WI38 (cell line): ENCODE measurements at regions not wholly inside any gene's neighbourhood (a gene's known extent, or its start where the extent isn't known, plus 50 kb on each side); places are given as distances from the start of the nearest gene placed in this dataset.

ENCODE experiments used
- H3K4me3 ChIP-seq: 2 replicates; pipeline ENCODE4 v1.5.1; 2011; ENCODE audit warnings: low read depth, mild to moderate bottlenecking, control low read depth, low read length
- TF ChIP-seq, protein P1 (sequence below): IDR thresholded peaks from 2 replicates; pipeline ENCODE4 v1.5.1; 2012; ENCODE audit warnings: low read depth, mild to moderate bottlenecking, control low read depth, low read length

DNA sequence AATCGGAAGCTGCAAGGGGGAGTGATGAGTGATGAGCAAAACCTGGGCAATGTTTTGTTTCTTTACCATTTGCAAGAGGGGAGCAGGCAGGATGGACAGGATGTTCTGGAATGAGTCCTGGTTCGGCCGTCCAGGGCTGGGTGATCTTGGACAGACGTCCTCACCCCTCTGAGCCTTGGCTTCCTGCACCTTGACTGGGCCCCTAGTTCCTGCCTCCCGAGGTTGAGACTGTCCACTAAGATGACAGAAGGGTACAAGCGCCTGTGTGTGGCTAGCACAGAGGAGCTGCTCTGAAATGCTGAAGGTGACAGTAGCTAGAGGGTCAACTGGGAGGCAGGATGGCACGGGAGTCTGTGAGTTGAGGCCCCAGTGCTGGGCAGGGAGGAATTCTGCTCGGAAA, 306.2 kb downstream of the MN1 start:
- TF ChIP-seq, protein P1, sequence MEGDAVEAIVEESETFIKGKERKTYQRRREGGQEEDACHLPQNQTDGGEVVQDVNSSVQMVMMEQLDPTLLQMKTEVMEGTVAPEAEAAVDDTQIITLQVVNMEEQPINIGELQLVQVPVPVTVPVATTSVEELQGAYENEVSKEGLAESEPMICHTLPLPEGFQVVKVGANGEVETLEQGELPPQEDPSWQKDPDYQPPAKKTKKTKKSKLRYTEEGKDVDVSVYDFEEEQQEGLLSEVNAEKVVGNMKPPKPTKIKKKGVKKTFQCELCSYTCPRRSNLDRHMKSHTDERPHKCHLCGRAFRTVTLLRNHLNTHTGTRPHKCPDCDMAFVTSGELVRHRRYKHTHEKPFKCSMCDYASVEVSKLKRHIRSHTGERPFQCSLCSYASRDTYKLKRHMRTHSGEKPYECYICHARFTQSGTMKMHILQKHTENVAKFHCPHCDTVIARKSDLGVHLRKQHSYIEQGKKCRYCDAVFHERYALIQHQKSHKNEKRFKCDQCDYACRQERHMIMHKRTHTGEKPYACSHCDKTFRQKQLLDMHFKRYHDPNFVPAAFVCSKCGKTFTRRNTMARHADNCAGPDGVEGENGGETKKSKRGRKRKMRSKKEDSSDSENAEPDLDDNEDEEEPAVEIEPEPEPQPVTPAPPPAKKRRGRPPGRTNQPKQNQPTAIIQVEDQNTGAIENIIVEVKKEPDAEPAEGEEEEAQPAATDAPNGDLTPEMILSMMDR, result no peak

DNA sequence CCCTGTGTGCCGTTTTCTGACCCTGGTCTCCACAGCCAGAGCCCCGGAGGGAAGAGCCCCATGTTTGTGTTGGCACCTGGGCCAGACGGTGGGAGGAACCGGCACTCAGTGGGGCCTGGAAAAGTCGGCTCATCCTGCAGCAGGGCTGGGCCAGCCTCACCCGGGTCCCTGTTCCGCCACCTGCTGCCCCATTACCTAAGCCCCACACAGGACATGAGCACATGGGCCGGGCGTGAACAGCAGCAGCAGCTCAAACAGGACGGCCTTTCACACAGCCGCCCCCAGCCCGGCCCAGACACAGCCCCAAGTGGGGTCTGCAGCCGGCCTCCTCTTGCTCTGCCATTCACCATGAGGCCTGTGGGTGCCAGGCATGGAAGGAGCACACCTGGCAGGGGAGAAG, 302.4 kb downstream of the MN1 start:
- TF ChIP-seq, protein P1, result no peak
- H3K4me3 ChIP-seq, result no peak overlapping the region

More for the DNA sequence above, 306.2 kb downstream of the MN1 start:
- H3K4me3 ChIP-seq, result no peak overlapping the region

DNA sequence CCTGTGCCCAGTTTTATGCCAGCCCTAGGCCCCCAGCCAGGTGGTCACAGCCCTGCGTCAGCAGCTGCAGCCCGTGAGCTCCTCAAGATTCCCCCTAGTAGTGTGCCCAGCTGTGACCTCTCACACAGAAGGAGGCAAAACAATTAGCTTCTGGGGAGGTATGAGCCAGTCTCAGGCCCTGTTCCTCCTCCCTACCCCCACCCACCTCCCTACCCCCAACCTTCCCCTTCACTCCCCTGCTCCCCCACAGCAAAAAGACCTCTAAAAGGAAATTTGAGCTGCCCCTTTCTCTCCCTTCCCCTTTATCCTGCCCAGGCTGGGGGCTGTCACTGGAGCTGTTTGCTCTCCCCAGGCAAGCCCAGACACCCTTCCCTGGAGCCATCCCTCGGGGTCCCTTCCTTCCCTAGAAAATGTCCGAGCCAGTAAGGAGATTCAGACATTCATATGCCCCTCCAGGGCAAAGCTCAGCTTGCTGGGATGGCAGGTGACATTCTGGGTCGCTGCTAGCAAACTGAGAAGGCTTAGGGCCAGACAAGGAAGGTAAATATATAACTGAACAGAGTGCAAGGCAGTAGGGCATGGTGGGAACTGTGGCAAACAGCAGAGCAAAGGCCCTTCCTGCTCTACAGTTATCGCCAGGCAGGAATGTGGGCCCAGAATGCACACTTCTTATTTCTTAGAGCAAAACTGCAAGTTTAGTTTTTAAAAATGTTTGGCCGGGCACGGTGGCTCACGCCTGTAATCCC, 300.2 kb downstream of the MN1 start:
- H3K4me3 ChIP-seq, result no peak overlapping the region
- TF ChIP-seq, protein P1, result no peak

DNA sequence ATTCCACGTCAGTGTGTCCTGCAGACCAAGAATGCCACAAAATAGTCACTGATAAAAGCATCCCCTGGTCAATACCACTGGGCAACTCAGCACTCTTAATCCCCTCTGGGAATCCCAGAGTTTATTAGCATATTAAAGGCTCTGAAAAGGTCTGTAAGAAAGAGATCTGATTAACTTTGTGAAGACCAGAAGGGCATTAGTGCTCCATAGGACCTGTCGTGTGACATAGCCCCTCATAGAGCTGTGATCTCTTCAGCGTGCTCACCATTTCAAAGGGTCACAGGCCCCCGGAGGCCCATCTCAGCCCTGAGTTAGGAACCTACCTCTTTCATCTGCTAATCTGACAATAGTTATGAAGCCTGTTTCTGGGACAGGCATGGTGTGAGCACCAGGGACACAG, 299.2 kb downstream of the MN1 start:
- H3K4me3 ChIP-seq, result no peak overlapping the region
- TF ChIP-seq, protein P1, result no peak

DNA sequence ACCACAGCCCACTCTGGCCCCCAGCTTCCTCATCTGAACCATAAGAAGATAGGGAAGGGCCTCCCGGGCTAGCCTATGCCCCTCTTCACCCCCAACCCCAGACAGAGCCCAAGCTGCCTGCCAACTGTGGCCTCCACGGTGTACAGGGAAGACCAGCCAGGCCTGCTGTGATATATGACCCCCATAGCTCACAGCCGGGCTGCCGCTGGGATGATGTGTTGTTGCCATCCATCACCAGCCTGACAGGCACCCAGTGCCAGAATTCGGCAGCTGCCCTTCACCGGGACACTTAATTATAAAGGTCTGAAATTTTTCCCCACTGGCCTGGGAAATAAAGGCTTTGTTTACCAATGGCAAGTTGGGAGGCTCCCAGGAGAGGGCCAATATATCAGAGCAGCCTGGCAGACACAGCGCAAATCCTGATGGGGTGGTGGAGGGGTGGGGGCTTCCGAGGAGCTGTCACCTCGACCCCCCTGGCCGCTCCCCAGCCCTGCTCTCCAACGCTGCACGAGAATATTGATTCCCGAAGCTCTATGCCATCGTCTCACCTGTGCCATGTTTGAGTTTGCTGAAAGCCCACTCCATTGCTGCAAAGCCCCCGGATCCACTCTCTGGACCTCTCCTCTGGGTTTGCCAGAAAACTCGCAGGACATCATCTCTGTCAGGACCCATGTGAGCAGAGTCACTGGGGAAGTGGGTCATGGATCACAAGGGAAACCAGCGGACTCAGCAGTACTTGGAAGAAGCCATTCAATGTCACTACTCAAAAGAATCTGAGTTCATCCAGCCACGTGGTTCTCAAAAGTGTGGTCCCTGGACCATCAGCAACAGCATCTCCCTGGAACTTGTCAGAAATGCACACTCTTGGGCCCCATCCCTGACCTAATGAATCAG, 296.9 kb downstream of the MN1 start:
- TF ChIP-seq, protein P1, result no peak
- no peak overlapping the region for H3K4me3 ChIP-seq

DNA sequence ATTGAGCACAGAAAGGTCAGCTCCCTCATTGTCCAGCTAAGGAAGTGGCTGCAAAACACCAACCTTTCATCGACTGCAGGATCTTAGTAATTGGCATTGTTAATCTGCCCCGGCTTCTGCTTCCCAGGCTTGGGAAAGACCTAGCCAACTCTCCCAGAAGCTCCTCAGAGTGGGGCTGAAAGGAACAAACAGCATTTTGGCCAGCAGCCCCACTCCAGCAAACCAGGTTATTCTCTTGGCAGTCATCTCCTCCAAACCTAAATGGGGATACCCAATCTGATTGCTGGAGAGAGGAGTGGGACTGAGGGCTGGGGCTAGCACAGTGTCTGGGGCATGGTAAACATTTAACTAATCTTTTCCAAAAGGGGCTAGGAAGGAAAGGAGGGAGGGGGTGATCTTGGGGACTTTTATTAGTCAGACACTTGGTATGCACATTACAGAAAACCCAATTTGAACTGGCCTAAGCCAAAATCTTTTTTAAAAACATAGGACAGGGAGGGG, 294.4 kb downstream of the MN1 start:
- no peak overlapping the region for H3K4me3 ChIP-seq
- TF ChIP-seq, protein P1, result no peak
